Keratinocyte (primary cell): ENCODE measurements at regions not wholly inside any gene's neighbourhood (a gene's known extent, or its start where the extent isn't known, plus 50 kb on each side); places are given as distances from the start of the nearest gene placed in this dataset.

Experiments used
- EZH2 ChIP-seq: IDR thresholded peaks from one replicate; pipeline ENCODE4 v1.6.1; 2012; ENCODE audit warnings: inconsistent platforms, mild to moderate bottlenecking, low read length, moderate library complexity
- TF ChIP-seq, protein P1 (sequence below), 3 experiments: IDR thresholded peaks in 1 of 3; conservative IDR thresholded peaks in 1 of 3; optimal IDR thresholded peaks in 1 of 3; 2 replicates in 2 of 3; 3 replicates in 1 of 3; pipeline versions ENCODE3 to v1.5.1; 2011; ENCODE audit warnings: low read length in 3 of 3, mild to moderate bottlenecking in 3 of 3, moderate library complexity in 2 of 3, control low read depth in 1 of 3, inconsistent platforms in 1 of 3; ENCODE audit not compliant: insufficient read depth in 2 of 3; ENCODE audit errors: extremely low read depth in 1 of 3

DNA sequence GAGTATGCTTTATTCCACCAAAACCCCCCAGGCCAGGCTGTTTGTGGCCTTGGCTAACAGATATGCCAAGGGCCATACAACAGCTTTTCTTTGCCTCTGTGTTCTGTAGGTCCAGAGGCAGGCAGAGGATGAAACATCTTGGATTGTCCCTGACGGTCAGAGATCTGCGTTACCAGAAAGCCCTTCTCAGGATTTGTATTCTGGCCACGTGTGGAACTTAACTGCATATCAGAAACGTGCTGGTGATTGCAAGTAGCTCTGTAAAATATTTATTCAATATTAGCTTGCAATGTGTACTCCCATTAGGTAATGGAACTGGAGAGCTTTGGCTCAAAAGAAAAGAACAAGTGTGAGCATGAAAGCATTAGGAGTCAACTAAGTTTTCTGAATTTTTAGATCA is 275.0 kb downstream of the CBLN4 start:
- TF ChIP-seq, protein P1, sequence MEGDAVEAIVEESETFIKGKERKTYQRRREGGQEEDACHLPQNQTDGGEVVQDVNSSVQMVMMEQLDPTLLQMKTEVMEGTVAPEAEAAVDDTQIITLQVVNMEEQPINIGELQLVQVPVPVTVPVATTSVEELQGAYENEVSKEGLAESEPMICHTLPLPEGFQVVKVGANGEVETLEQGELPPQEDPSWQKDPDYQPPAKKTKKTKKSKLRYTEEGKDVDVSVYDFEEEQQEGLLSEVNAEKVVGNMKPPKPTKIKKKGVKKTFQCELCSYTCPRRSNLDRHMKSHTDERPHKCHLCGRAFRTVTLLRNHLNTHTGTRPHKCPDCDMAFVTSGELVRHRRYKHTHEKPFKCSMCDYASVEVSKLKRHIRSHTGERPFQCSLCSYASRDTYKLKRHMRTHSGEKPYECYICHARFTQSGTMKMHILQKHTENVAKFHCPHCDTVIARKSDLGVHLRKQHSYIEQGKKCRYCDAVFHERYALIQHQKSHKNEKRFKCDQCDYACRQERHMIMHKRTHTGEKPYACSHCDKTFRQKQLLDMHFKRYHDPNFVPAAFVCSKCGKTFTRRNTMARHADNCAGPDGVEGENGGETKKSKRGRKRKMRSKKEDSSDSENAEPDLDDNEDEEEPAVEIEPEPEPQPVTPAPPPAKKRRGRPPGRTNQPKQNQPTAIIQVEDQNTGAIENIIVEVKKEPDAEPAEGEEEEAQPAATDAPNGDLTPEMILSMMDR (optimal IDR thresholded peaks at IDR 0.05 in 1 of 3, IDR thresholded peaks at IDR 0.05 in 1 of 3, conservative IDR thresholded peaks at IDR 0.05 in 1 of 3; ENCODE audit: extremely low read depth in 1 of 3, insufficient read depth in 2 of 3, low read length in 3 of 3), result no peak
- TF ChIP-seq EZH2, result no peak
